Caco-2 (cell line): ENCODE measurements at regions not wholly inside any gene's neighbourhood (a gene's known extent, or its start where the extent isn't known, plus 50 kb on each side); places are given as distances from the start of the nearest gene placed in this dataset.

ENCODE experiments used
- BruUV-seq: library from RNA; stranded (reverse); fragments of 400-500 nt; replicated peaks from 2 replicates; lab custom pipeline; 2021; lab: Mats Ljungman, UMichigan
- CTCF ChIA-PET: fragments of 300-600 bp; sonication (Branson Sonifier 250); formaldehyde crosslinking; loops from one replicate; lab custom pipeline; 2022; ENCODE audit warnings: antibody characterized with exemption; lab: Charles Lee
- POLR2A ChIA-PET: fragments of 300-600 bp; sonication (Branson Sonifier 250); formaldehyde crosslinking; loops from one replicate; lab custom pipeline; 2022; ENCODE audit warnings: antibody characterized with exemption; lab: Charles Lee
- DNase-seq, 2 experiments: peaks; one replicate each; pipeline versions ENCODE4 v3.0.0 to v3.0.0-alpha.2; 2020 to 2022
- H3K27me3 ChIP-seq: replicated peaks from 2 replicates; pipeline ENCODE4 v1.6.0; 2011; ENCODE audit warnings: low read length; ENCODE audit not compliant: control insufficient read depth, insufficient read depth
- H3K36me3 ChIP-seq: 2 replicates; pipeline ENCODE4 v1.5.1; 2011; ENCODE audit warnings: low read length; ENCODE audit not compliant: control insufficient read depth, insufficient read depth
- H3K4me1 ChIP-seq: fragments of 250-450 bp; sonication (Bioruptor Pico); 2 replicates; pipeline ENCODE4 v1.5.1; 2020; ENCODE audit warnings: mild to moderate bottlenecking
- H3K4me3 ChIP-seq: 2 replicates; pipeline ENCODE4 v1.5.1; 2011; ENCODE audit warnings: low read depth, mild to moderate bottlenecking, control low read depth, low read length
- H3K9me3 ChIP-seq: fragments of 250-450 bp; sonication (Bioruptor Pico); 2 replicates; pipeline ENCODE4 v1.5.1; 2020; ENCODE audit warnings: mild to moderate bottlenecking, moderate library complexity
- H3K27ac Mint-ChIP-seq: one replicate; pipeline ENCODE4 v1.8.0; 2022; ENCODE audit warnings: mixed read lengths; ENCODE audit not compliant: unreplicated experiment
- H3K27me3 Mint-ChIP-seq: one replicate; pipeline ENCODE4 v1.8.0; 2022; ENCODE audit warnings: mixed read lengths; ENCODE audit not compliant: insufficient read depth, unreplicated experiment
- H3K36me3 Mint-ChIP-seq: one replicate; pipeline ENCODE4 v1.8.0; 2022; ENCODE audit warnings: mild to moderate bottlenecking, mixed read lengths; ENCODE audit not compliant: insufficient read depth, unreplicated experiment
- H3K4me1 Mint-ChIP-seq: one replicate; pipeline ENCODE4 v1.8.0; 2022; ENCODE audit warnings: low read depth, mixed read lengths; ENCODE audit not compliant: unreplicated experiment
- H3K4me3 Mint-ChIP-seq: one replicate; pipeline ENCODE4 v1.8.0; 2022; ENCODE audit warnings: mild to moderate bottlenecking, moderate library complexity, mixed read lengths; ENCODE audit not compliant: unreplicated experiment
- H3K9me3 Mint-ChIP-seq: one replicate; pipeline ENCODE4 v1.8.0; 2022; ENCODE audit warnings: mixed read lengths; ENCODE audit not compliant: unreplicated experiment
- intact Hi-C: fragments of 100-400 bp; cut with micrococcal nuclease; formaldehyde crosslinking; loops from one replicate; pipeline ENCODE4 v1.10.0; 2022; ENCODE audit not compliant: unreplicated experiment
- TF ChIP-seq, protein P1 (sequence below), 2 experiments: fragments of 200-600 bp in 1 of 2; IDR thresholded peaks; 1 replicate in 1 of 2; 2 replicates in 1 of 2; pipeline versions ENCODE4 v1.5.1 to v1.8.0; 2011 to 2022; ENCODE audit warnings: antibody characterized with exemption in 1 of 2, control low read depth in 1 of 2, inconsistent platforms in 1 of 2, low read depth in 1 of 2, low read length in 1 of 2, mild to moderate bottlenecking in 1 of 2, moderate library complexity in 1 of 2; ENCODE audit not compliant: insufficient read depth in 1 of 2, severe bottlenecking in 1 of 2, unreplicated experiment in 1 of 2

DNA sequence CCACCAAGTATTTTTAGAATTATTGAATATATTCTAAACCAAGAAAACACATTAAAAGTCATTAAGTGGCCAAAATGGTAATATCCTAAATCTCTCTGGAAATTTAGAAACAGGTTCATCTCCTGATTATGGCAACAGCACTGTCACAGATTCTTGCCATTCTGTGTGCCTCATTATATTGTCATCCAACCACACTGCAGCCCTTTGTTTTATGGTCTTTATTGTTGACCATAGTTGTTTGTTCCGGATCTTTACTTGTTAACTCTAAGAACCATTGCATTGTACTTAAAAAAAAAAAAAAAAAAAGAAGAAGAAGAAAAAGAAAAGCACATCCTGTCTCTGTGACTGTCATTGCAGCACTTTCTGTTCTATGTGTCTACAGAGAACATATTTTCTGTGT lies 822.1 kb upstream of the ADGRL3 start:
- Mint-ChIP-seq H3K4me1 (no peaks in the 10 kb centered on the region), H3K27me3 (no peaks in the 10 kb centered on the region), H3K9me3 (no peaks in the 10 kb centered on the region), H3K36me3 (no peaks in the 10 kb centered on the region), H3K27ac (no peak overlapping the region), H3K4me3 (no peak overlapping the region)
- intact Hi-C loops = no loop called here
- Histone ChIP-seq H3K4me1 (no peaks in the 10 kb centered on the region), H3K4me3 (no peak overlapping the region), H3K36me3 (no peaks in the 10 kb centered on the region), H3K9me3 (0 out of 2 replicates have a peak, but pooled peaks cover 1% of the 10 kb centered on the region), H3K27me3 (no peaks in the 10 kb centered on the region)
- DNase-seq = no peak
- ChIA-PET CTCF (no interaction called here), POLR2A (no interaction called here)
- TF ChIP-seq, protein P1, sequence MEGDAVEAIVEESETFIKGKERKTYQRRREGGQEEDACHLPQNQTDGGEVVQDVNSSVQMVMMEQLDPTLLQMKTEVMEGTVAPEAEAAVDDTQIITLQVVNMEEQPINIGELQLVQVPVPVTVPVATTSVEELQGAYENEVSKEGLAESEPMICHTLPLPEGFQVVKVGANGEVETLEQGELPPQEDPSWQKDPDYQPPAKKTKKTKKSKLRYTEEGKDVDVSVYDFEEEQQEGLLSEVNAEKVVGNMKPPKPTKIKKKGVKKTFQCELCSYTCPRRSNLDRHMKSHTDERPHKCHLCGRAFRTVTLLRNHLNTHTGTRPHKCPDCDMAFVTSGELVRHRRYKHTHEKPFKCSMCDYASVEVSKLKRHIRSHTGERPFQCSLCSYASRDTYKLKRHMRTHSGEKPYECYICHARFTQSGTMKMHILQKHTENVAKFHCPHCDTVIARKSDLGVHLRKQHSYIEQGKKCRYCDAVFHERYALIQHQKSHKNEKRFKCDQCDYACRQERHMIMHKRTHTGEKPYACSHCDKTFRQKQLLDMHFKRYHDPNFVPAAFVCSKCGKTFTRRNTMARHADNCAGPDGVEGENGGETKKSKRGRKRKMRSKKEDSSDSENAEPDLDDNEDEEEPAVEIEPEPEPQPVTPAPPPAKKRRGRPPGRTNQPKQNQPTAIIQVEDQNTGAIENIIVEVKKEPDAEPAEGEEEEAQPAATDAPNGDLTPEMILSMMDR (IDR thresholded peaks at IDR 0.05; ENCODE audit: insufficient read depth in 1 of 2, low read depth in 1 of 2, low read length in 1 of 2, severe bottlenecking in 1 of 2, unreplicated experiment in 1 of 2) = no peak
- BruUV-seq = no TSS peak

DNA sequence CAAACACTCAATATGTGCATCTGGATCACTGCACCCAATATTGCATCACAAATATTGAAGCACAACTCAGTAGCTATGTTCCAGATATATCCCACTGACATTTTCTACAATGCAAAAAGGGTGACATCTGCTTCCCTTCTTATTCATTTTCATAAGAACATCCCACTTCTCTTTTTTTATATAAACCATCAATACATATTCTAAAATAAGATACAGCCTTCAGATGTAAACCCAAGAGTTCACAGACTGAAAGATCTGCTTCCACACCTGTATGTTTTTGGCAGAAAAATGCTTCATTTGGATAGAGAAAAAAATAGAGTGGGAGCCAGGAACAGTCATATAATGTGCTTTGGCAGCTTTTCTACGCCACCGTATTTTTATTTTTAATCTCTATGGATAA lies 815.6 kb upstream of the ADGRL3 start:
- ChIA-PET POLR2A (no interaction called here), CTCF (no interaction called here)
- Histone ChIP-seq H3K36me3 (no peaks in the 10 kb centered on the region), H3K4me1 (no peaks in the 10 kb centered on the region), H3K4me3 (no peak overlapping the region), H3K9me3 (0 out of 2 replicates have a peak, but pooled peaks cover 3% of the 10 kb centered on the region), H3K27me3 (no peaks in the 10 kb centered on the region)
- intact Hi-C loops = no loop called here
- DNase-seq = no peak
- Mint-ChIP-seq H3K27ac (no peak overlapping the region), H3K9me3 (peaks cover 10% of the 10 kb centered on the region), H3K4me3 (no peak overlapping the region), H3K36me3 (no peaks in the 10 kb centered on the region), H3K4me1 (no peaks in the 10 kb centered on the region), H3K27me3 (no peaks in the 10 kb centered on the region)
- BruUV-seq = no TSS peak
- TF ChIP-seq, protein P1 (IDR thresholded peaks at IDR 0.05; ENCODE audit: insufficient read depth in 1 of 2, low read depth in 1 of 2, low read length in 1 of 2, severe bottlenecking in 1 of 2, unreplicated experiment in 1 of 2) = no peak

DNA sequence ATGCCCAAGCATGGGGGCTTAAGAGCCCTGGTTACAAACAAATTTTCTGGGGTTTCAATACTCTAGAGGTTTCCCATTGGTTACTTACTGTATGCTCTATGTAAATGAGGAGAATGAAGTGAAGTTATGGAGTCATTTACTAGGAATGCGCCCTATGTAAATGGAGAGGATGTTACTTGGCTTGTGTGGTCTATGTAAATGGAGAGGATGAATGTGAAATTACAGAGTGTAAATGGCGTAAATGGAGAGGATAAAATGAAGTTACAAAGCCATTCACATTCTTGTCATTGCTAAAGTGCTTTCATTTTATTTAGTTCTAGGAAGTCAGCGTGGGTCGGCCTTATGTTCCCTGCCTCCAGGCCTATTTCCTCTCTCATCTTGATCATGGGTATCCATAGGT lies 810.5 kb upstream of the ADGRL3 start:
- no peaks in the 10 kb centered on the region for H3K27me3 Mint-ChIP-seq
- POLR2A ChIA-PET = no interaction called here
- H3K27me3 ChIP-seq = no peaks in the 10 kb centered on the region
- no peak overlapping the region for H3K4me3 ChIP-seq
- intact Hi-C loops = no loop called here
- no peaks in the 10 kb centered on the region for H3K9me3 ChIP-seq
- no peak overlapping the region for H3K4me3 Mint-ChIP-seq
- CTCF ChIA-PET = no interaction called here
- no peaks in the 10 kb centered on the region for H3K36me3 Mint-ChIP-seq
- no peak for DNase-seq
- TF ChIP-seq, protein P1 (IDR thresholded peaks at IDR 0.05; ENCODE audit: insufficient read depth in 1 of 2, low read depth in 1 of 2, low read length in 1 of 2, severe bottlenecking in 1 of 2, unreplicated experiment in 1 of 2) = no peak
- H3K9me3 Mint-ChIP-seq = peaks cover 10% of the 10 kb centered on the region
- H3K27ac Mint-ChIP-seq = no peak overlapping the region
- H3K4me1 Mint-ChIP-seq = no peaks in the 10 kb centered on the region
- no TSS peak for BruUV-seq
- H3K4me1 ChIP-seq = no peaks in the 10 kb centered on the region
- no peaks in the 10 kb centered on the region for H3K36me3 ChIP-seq
